ES-I3 (cell line): ENCODE measurements at regions not wholly inside any gene's neighbourhood (a gene's known extent, or its start where the extent isn't known, plus 50 kb on each side); places are given as distances from the start of the nearest gene placed in this dataset.

Experiments
- H3K36me3 ChIP-seq: 2 replicates; pipeline ENCODE4 v1.6.1; 2013; ENCODE audit warnings: mild to moderate bottlenecking, low read length, control low read depth, moderate library complexity; ENCODE audit not compliant: insufficient read depth
- H3K4me1 ChIP-seq: 2 replicates; pipeline ENCODE4 v1.6.1; 2013; ENCODE audit warnings: mild to moderate bottlenecking, control low read depth, low read length; ENCODE audit not compliant: insufficient read depth
- H3K9ac ChIP-seq: 2 replicates; pipeline ENCODE4 v1.6.1; 2013; ENCODE audit warnings: low read depth, mild to moderate bottlenecking, low read length, moderate library complexity
- H3K9me3 ChIP-seq: 2 replicates; pipeline ENCODE4 v1.6.1; 2013; ENCODE audit warnings: mild to moderate bottlenecking, low read length, moderate library complexity; ENCODE audit not compliant: control insufficient read depth, insufficient read depth

GRCh38 chr5:158619083-158619788, 480.5 kb downstream of the EBF1 start:
- H3K36me3 ChIP-seq, result no peaks in the 10 kb centered on the region
- H3K9me3 ChIP-seq, result no peaks in the 10 kb centered on the region
- no peaks in the 10 kb centered on the region for H3K4me1 ChIP-seq
- no peak overlapping the region for H3K9ac ChIP-seq

GRCh38 chr5:158618256-158618655, 481.5 kb downstream of the EBF1 start:
- no peaks in the 10 kb centered on the region for H3K36me3 ChIP-seq
- no peak overlapping the region for H3K9ac ChIP-seq
- no peaks in the 10 kb centered on the region for H3K4me1 ChIP-seq
- H3K9me3 ChIP-seq, result no peaks in the 10 kb centered on the region

- Histone ChIP-seq H3K9ac (no peak overlapping the region), H3K9me3 (no peaks in the 10 kb centered on the region), H3K36me3 (no peaks in the 10 kb centered on the region), H3K4me1 (no peaks in the 10 kb centered on the region)
Observed at GRCh38 chr5:158616707-158617106, 483.0 kb downstream of the EBF1 start.

GRCh38 chr5:158614951-158615350, 484.8 kb downstream of the EBF1 start:
- H3K9ac ChIP-seq, result no peak overlapping the region
- H3K4me1 ChIP-seq, result no peaks in the 10 kb centered on the region
- H3K9me3 ChIP-seq, result no peaks in the 10 kb centered on the region
- no peaks in the 10 kb centered on the region for H3K36me3 ChIP-seq

- H3K9me3 ChIP-seq, result no peaks in the 10 kb centered on the region
- no peak overlapping the region for H3K9ac ChIP-seq
- H3K4me1 ChIP-seq, result no peaks in the 10 kb centered on the region
- no peaks in the 10 kb centered on the region for H3K36me3 ChIP-seq
Observed at GRCh38 chr5:158611581-158611980, 488.1 kb downstream of the EBF1 start.

GRCh38 chr5:158610051-158610415, 489.7 kb downstream of the EBF1 start:
- H3K36me3 ChIP-seq, result no peaks in the 10 kb centered on the region
- H3K9ac ChIP-seq, result no peak overlapping the region
- no peaks in the 10 kb centered on the region for H3K4me1 ChIP-seq
- no peaks in the 10 kb centered on the region for H3K9me3 ChIP-seq

- H3K9me3 ChIP-seq, result no peaks in the 10 kb centered on the region
- no peak overlapping the region for H3K9ac ChIP-seq
- no peaks in the 10 kb centered on the region for H3K36me3 ChIP-seq
- no peaks in the 10 kb centered on the region for H3K4me1 ChIP-seq
Observed at GRCh38 chr5:158609333-158610050, 490.2 kb downstream of the EBF1 start.

- no peak overlapping the region for H3K9ac ChIP-seq
- no peaks in the 10 kb centered on the region for H3K9me3 ChIP-seq
- no peaks in the 10 kb centered on the region for H3K4me1 ChIP-seq
- H3K36me3 ChIP-seq, result no peaks in the 10 kb centered on the region
Observed at GRCh38 chr5:158607088-158607487, 492.6 kb downstream of the EBF1 start.

- Histone ChIP-seq H3K9me3 (no peaks in the 10 kb centered on the region), H3K4me1 (no peaks in the 10 kb centered on the region), H3K9ac (no peak overlapping the region), H3K36me3 (no peaks in the 10 kb centered on the region)
Observed at GRCh38 chr5:158606233-158606632, 493.5 kb downstream of the EBF1 start.

GRCh38 chr5:158602981-158603380, 496.7 kb downstream of the EBF1 start:
- no peak overlapping the region for H3K9ac ChIP-seq
- no peaks in the 10 kb centered on the region for H3K4me1 ChIP-seq
- H3K9me3 ChIP-seq, result no peaks in the 10 kb centered on the region
- no peaks in the 10 kb centered on the region for H3K36me3 ChIP-seq

- no peaks in the 10 kb centered on the region for H3K4me1 ChIP-seq
- no peaks in the 10 kb centered on the region for H3K36me3 ChIP-seq
- H3K9ac ChIP-seq, result no peak overlapping the region
- H3K9me3 ChIP-seq, result no peaks in the 10 kb centered on the region
Observed at GRCh38 chr5:158601118-158601517, 498.6 kb downstream of the EBF1 start.

GRCh38 chr5:158600679-158601078, 499.0 kb downstream of the EBF1 start:
- no peaks in the 10 kb centered on the region for H3K4me1 ChIP-seq
- H3K36me3 ChIP-seq, result no peaks in the 10 kb centered on the region
- H3K9me3 ChIP-seq, result no peaks in the 10 kb centered on the region
- H3K9ac ChIP-seq, result no peak overlapping the region

- Histone ChIP-seq H3K9ac (no peak overlapping the region), H3K36me3 (no peaks in the 10 kb centered on the region), H3K4me1 (no peaks in the 10 kb centered on the region), H3K9me3 (no peaks in the 10 kb centered on the region)
Observed at GRCh38 chr5:158599157-158599556, 500.6 kb downstream of the EBF1 start.

- Histone ChIP-seq H3K36me3 (no peaks in the 10 kb centered on the region), H3K9me3 (no peaks in the 10 kb centered on the region), H3K4me1 (peaks cover 20% of the 10 kb centered on the region)
Observed at GRCh38 chr5:158594595-158595242, 505.0 kb downstream of the EBF1 start.

GRCh38 chr5:158593925-158594324, 505.8 kb downstream of the EBF1 start:
- no peak overlapping the region for H3K9ac ChIP-seq
- H3K36me3 ChIP-seq, result no peaks in the 10 kb centered on the region
- no peaks in the 10 kb centered on the region for H3K9me3 ChIP-seq

More at GRCh38 chr5:158594595-158595242, 505.0 kb downstream of the EBF1 start:
- no peak overlapping the region for H3K9ac ChIP-seq

More at GRCh38 chr5:158593925-158594324, 505.8 kb downstream of the EBF1 start:
- H3K4me1 ChIP-seq, result peaks cover 21% of the 10 kb centered on the region
